Breast epithelium (tissue), 4 donors: ENCODE measurements at regions not wholly inside any gene's neighbourhood (a gene's known extent, or its start where the extent isn't known, plus 50 kb on each side); places are given as distances from the start of the nearest gene placed in this dataset.
A peak's percentile ranks its signal among the peaks of the same experiment; 100 is the strongest.

Experiments
- DNase-seq, 2 donors: peaks; one replicate each; pipeline ENCODE4 v3.0.0-alpha.2; 2019; ENCODE audit warnings: low spot score in 2 of 2
- H3K27ac ChIP-seq, 2 donors: fragments of 200-600 bp; sonication (generic) in 1 of 2; one replicate each; pipeline ENCODE4 v1.5.1; 2016 to 2019; ENCODE audit warnings: mild to moderate bottlenecking in 1 of 2
- H3K27me3 ChIP-seq, 2 donors: fragments of 200-600 bp; sonication (generic) in 1 of 2; one replicate each; pipeline versions ENCODE4 v1.5.1 to v1.6.0; 2017 to 2019; ENCODE audit warnings: control low read depth in 1 of 2, mild to moderate bottlenecking in 1 of 2
- H3K36me3 ChIP-seq: fragments of 200-600 bp; one replicate; pipeline ENCODE4 v1.5.1; 2019
- H3K4me1 ChIP-seq, 2 donors: fragments of 200-600 bp; sonication (generic); one replicate each; pipeline ENCODE4 v1.5.1; 2016 to 2019; ENCODE audit warnings: control low read depth in 1 of 2
- H3K4me3 ChIP-seq, 3 donors: fragments of 200-600 bp; sonication (generic); 1 replicate in 2 of 3; 2 replicates in 1 of 3; pipeline ENCODE4 v1.5.1; 2016 to 2019; ENCODE audit warnings: mild to moderate bottlenecking in 3 of 3, moderate library complexity in 2 of 3
- H3K9me3 ChIP-seq, 2 donors: fragments of 200-600 bp; sonication (generic) in 1 of 2; one replicate each; pipeline ENCODE4 v1.5.1; 2016 to 2019; ENCODE audit warnings: control low read depth in 1 of 2
- CTCF ChIP-seq, 3 donors: fragments of 450-650 bp; IDR thresholded peaks; one replicate each; pipeline ENCODE4 v1.5.1; 2016 to 2017; ENCODE audit warnings: antibody characterized with exemption in 3 of 3, mild to moderate bottlenecking in 3 of 3, moderate library complexity in 3 of 3
- POLR2A ChIP-seq: fragments of 450-650 bp; IDR thresholded peaks from one replicate; pipeline ENCODE4 v1.6.1; 2016; ENCODE audit warnings: antibody characterized with exemption, mild to moderate bottlenecking, moderate library complexity
- POLR2AphosphoS5 ChIP-seq, 3 donors: sonication (generic); formaldehyde crosslinking; IDR thresholded peaks; one replicate each; pipeline ENCODE4 v1.6.1; 2017; ENCODE audit warnings: antibody characterized with exemption in 3 of 3
- intact Hi-C: fragments of 100-400 bp; cut with DNase I; formaldehyde crosslinking; loops from one replicate; pipeline ENCODE4 v1.15.1; 2023; ENCODE audit warnings: low total_unique reads

- peaks cover 0 to 3% of the 10 kb centered on the region in 2 donors for H3K9me3 ChIP-seq
- DNase-seq: peak in 1 of 2 donors; percentile 33
- TF ChIP-seq POLR2A (no peak), CTCF (IDR thresholded peaks at IDR 0.05) (no peak), POLR2AphosphoS5 (IDR thresholded peaks at IDR 0.05) (no peak)
- no peaks in the 10 kb centered on the region for H3K27me3 ChIP-seq
- H3K36me3 ChIP-seq: no peaks in the 10 kb centered on the region
- H3K4me1 ChIP-seq: no peaks in the 10 kb centered on the region
- H3K4me3 ChIP-seq: no peak overlapping the region
- intact Hi-C loops: no loop called here
- no peak overlapping the region for H3K27ac ChIP-seq
Observed at GRCh38 chr2:9790702-9791225, 52.5 kb upstream of the TAF1B start.

GRCh38 chr2:9791711-9792110, 51.6 kb upstream of the TAF1B start:
- H3K4me1 ChIP-seq: no peaks in the 10 kb centered on the region
- H3K27ac ChIP-seq: no peak overlapping the region
- H3K9me3 ChIP-seq: peaks cover 0 to 3% of the 10 kb centered on the region in 2 donors
- H3K4me3 ChIP-seq: no peak overlapping the region
- no peak for DNase-seq
- H3K36me3 ChIP-seq: no peaks in the 10 kb centered on the region
- H3K27me3 ChIP-seq: no peaks in the 10 kb centered on the region
- intact Hi-C loops: no loop called here
- no peak for TF ChIP-seq POLR2AphosphoS5 (IDR thresholded peaks at IDR 0.05)
- no peak for TF ChIP-seq CTCF (IDR thresholded peaks at IDR 0.05)
- no peak for TF ChIP-seq POLR2A

- Histone ChIP-seq H3K9me3 (no peaks in the 10 kb centered on the region), H3K36me3 (no peaks in the 10 kb centered on the region), H3K27ac (no peak overlapping the region), H3K4me3 (no peak overlapping the region), H3K27me3 (no peaks in the 10 kb centered on the region), H3K4me1 (peaks cover 0 to 13% of the 10 kb centered on the region in 2 donors)
- intact Hi-C loops: no loop called here
- TF ChIP-seq POLR2AphosphoS5 (IDR thresholded peaks at IDR 0.05) (no peak), POLR2A (no peak), CTCF (IDR thresholded peaks at IDR 0.05) (no peak)
- DNase-seq: peak in 1 of 2 donors; percentile 31
Observed at GRCh38 chr2:9793156-9793917, 49.9 kb upstream of the TAF1B start.
